ENCODE measurements at regions not wholly inside any gene's neighbourhood (a gene's known extent, or its start where the extent isn't known, plus 50 kb on each side); places are given as distances from the start of the nearest gene placed in this dataset.
A peak's percentile ranks its signal among the peaks of the same experiment; 100 is the strongest.

DNA sequence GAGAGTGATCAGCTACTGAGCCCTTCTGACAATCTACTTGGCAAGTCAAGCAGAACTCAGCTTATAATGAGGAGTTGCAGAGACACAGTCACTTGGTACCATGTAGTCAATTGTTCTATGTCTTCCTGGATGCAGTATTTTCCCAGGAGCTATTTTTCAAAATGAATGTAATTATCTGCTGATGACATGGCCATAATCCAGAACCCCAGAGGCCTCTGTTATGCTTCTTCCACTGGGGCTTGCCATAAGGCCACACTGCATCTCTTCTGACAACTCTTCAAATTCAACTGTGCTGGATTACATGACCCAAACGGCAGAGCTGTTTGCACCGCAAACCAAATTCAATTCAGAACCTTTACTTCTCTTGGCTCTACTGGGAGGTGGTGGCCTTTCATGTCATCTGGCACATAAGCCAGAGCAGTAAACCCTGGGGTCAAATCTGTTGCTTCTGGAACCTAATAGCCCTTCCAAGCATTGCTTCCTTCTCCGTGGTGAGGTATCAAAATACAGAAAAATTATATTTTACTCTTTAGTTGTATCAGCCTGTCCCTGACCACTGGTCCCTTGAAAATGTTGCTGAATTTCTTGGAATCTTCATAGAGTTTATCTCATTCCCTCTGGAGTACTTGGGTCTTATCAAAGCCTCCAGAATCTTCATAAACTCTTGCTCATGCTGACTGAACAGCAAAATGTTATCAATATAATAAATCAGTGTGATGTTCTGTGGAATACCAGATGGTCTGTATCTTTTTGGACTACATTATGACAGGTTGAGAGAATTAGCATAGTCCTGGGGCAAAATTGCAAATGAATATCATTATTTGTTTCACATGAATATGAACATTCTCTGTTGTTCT is 79.4 kb upstream of the DCN start:
- Histone ChIP-seq H3K36me3 (ENCODE audit: control insufficient read depth in 4 of 4, insufficient read depth in 3 of 4, low read depth in 1 of 4, low read length in 3 of 4) (no peaks in the 10 kb centered on the region), H3K4me3 (ENCODE audit: low read depth in 1 of 3, low read length in 3 of 3) (no peak overlapping the region), H3K9me3 (ENCODE audit: control insufficient read depth in 4 of 4, low read length in 3 of 4) (no peaks in the 10 kb centered on the region), H3K27me3 (ENCODE audit: control insufficient read depth in 4 of 4, insufficient read depth in 4 of 4, low read length in 3 of 4) (peaks cover 0 to 2% (median 0%) of the 10 kb centered on the region in 4 donors), H3K4me1 (ENCODE audit: control insufficient read depth in 4 of 4, insufficient read depth in 4 of 4, low read length in 3 of 4) (no peaks in the 10 kb centered on the region), H3K9ac (ENCODE audit: low read depth in 1 of 2, low read length in 2 of 2) (no peak overlapping the region), H3K27ac (ENCODE audit: low read depth in 1 of 2, low read length in 2 of 2) (no peak overlapping the region)
- peak; percentile 51 for TF ChIP-seq NR2F2 (IDR thresholded peaks at IDR 0.05)
- TF ChIP-seq ZBTB33 (IDR thresholded peaks at IDR 0.05), result no peak
- no peak for DNase-seq (ENCODE audit: low spot score)
- 69% methylated on average over 3 of the region's 3 CpGs for WGBS

- H3K4me1 ChIP-seq (ENCODE audit: control insufficient read depth in 4 of 4, insufficient read depth in 4 of 4, low read length in 3 of 4), result no peaks in the 10 kb centered on the region
- no peak overlapping the region for H3K27ac ChIP-seq (ENCODE audit: low read depth in 1 of 2, low read length in 2 of 2)
- WGBS, result 65% methylated on average over 5 of the region's 5 CpGs
These were observed 73.8 kb upstream of the DCN start for GRCh38 chr12:91256411-91256810.

GRCh38 chr12:91252341-91252740 is 69.7 kb upstream of the DCN start:
- H3K4me3 ChIP-seq (ENCODE audit: low read depth in 1 of 3, low read length in 3 of 3), result no peak overlapping the region
- no peaks in the 10 kb centered on the region for H3K9me3 ChIP-seq (ENCODE audit: control insufficient read depth in 4 of 4, low read length in 3 of 4)
- WGBS, result 58% methylated on average over 3 of the region's 3 CpGs
- no peak for DNase-seq (ENCODE audit: low spot score)
- H3K4me1 ChIP-seq (ENCODE audit: control insufficient read depth in 4 of 4, insufficient read depth in 4 of 4, low read length in 3 of 4), result no peaks in the 10 kb centered on the region
- no peaks in the 10 kb centered on the region for H3K27me3 ChIP-seq (ENCODE audit: control insufficient read depth in 4 of 4, insufficient read depth in 4 of 4, low read length in 3 of 4)
- no peaks in the 10 kb centered on the region for H3K36me3 ChIP-seq (ENCODE audit: control insufficient read depth in 4 of 4, insufficient read depth in 3 of 4, low read depth in 1 of 4, low read length in 3 of 4)
- no peak overlapping the region for H3K27ac ChIP-seq (ENCODE audit: low read depth in 1 of 2, low read length in 2 of 2)
- TF ChIP-seq GABPA (IDR thresholded peaks at IDR 0.05 in 1 of 2, conservative IDR thresholded peaks at IDR 0.05 in 1 of 2) (no peak), TAF1 (conservative IDR thresholded peaks at IDR 0.05) (no peak), HNF4A (conservative IDR thresholded peaks at IDR 0.05) (no peak), YY1 (IDR thresholded peaks at IDR 0.05) (no peak), RAD21 (IDR thresholded peaks at IDR 0.05) (no peak), EGR1 (IDR thresholded peaks at IDR 0.05; ENCODE audit: low read depth in 2 of 2) (no peak), NR2F2 (IDR thresholded peaks at IDR 0.05) (no peak), RXRA (IDR thresholded peaks at IDR 0.05) (no peak), FOXA1 (IDR thresholded peaks at IDR 0.05) (no peak)
- TF ChIP-seq, protein P1, sequence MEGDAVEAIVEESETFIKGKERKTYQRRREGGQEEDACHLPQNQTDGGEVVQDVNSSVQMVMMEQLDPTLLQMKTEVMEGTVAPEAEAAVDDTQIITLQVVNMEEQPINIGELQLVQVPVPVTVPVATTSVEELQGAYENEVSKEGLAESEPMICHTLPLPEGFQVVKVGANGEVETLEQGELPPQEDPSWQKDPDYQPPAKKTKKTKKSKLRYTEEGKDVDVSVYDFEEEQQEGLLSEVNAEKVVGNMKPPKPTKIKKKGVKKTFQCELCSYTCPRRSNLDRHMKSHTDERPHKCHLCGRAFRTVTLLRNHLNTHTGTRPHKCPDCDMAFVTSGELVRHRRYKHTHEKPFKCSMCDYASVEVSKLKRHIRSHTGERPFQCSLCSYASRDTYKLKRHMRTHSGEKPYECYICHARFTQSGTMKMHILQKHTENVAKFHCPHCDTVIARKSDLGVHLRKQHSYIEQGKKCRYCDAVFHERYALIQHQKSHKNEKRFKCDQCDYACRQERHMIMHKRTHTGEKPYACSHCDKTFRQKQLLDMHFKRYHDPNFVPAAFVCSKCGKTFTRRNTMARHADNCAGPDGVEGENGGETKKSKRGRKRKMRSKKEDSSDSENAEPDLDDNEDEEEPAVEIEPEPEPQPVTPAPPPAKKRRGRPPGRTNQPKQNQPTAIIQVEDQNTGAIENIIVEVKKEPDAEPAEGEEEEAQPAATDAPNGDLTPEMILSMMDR (IDR thresholded peaks at IDR 0.05; ENCODE audit: low read depth, low read length, missing input control), result no peak
- TF ChIP-seq, protein P2, sequence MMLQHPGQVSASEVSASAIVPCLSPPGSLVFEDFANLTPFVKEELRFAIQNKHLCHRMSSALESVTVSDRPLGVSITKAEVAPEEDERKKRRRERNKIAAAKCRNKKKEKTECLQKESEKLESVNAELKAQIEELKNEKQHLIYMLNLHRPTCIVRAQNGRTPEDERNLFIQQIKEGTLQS (IDR thresholded peaks at IDR 0.05), result no peak
- TF ChIP-seq, protein P3, sequence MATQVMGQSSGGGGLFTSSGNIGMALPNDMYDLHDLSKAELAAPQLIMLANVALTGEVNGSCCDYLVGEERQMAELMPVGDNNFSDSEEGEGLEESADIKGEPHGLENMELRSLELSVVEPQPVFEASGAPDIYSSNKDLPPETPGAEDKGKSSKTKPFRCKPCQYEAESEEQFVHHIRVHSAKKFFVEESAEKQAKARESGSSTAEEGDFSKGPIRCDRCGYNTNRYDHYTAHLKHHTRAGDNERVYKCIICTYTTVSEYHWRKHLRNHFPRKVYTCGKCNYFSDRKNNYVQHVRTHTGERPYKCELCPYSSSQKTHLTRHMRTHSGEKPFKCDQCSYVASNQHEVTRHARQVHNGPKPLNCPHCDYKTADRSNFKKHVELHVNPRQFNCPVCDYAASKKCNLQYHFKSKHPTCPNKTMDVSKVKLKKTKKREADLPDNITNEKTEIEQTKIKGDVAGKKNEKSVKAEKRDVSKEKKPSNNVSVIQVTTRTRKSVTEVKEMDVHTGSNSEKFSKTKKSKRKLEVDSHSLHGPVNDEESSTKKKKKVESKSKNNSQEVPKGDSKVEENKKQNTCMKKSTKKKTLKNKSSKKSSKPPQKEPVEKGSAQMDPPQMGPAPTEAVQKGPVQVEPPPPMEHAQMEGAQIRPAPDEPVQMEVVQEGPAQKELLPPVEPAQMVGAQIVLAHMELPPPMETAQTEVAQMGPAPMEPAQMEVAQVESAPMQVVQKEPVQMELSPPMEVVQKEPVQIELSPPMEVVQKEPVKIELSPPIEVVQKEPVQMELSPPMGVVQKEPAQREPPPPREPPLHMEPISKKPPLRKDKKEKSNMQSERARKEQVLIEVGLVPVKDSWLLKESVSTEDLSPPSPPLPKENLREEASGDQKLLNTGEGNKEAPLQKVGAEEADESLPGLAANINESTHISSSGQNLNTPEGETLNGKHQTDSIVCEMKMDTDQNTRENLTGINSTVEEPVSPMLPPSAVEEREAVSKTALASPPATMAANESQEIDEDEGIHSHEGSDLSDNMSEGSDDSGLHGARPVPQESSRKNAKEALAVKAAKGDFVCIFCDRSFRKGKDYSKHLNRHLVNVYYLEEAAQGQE (IDR thresholded peaks at IDR 0.05), result no peak
- TF ChIP-seq, protein P4, sequence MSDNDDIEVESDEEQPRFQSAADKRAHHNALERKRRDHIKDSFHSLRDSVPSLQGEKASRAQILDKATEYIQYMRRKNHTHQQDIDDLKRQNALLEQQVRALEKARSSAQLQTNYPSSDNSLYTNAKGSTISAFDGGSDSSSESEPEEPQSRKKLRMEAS (IDR thresholded peaks at IDR 0.05), result no peak
- no peak overlapping the region for H3K9ac ChIP-seq (ENCODE audit: low read depth in 1 of 2, low read length in 2 of 2)

More at GRCh38 chr12:91256411-91256810, 73.8 kb upstream of the DCN start:
- no peaks in the 10 kb centered on the region for H3K36me3 ChIP-seq (ENCODE audit: control insufficient read depth in 4 of 4, insufficient read depth in 3 of 4, low read depth in 1 of 4, low read length in 3 of 4)
- H3K4me3 ChIP-seq (ENCODE audit: low read depth in 1 of 3, low read length in 3 of 3), result no peak overlapping the region
- no peak for DNase-seq (ENCODE audit: low spot score)
- peaks cover 0 to 2% (median 0%) of the 10 kb centered on the region in 4 donors for H3K27me3 ChIP-seq (ENCODE audit: control insufficient read depth in 4 of 4, insufficient read depth in 4 of 4, low read length in 3 of 4)
- no peak overlapping the region for H3K9ac ChIP-seq (ENCODE audit: low read depth in 1 of 2, low read length in 2 of 2)
- TF ChIP-seq, protein P2 (IDR thresholded peaks at IDR 0.05), result no peak
- TF ChIP-seq RXRA (IDR thresholded peaks at IDR 0.05), result peak in 1 of 2 donors; percentile 20
- no peaks in the 10 kb centered on the region for H3K9me3 ChIP-seq (ENCODE audit: control insufficient read depth in 4 of 4, low read length in 3 of 4)

All from liver (tissue), 8 donors.